Activated T-helper 1 cell treated with anti-CD3 and anti-CD28 coated beads, Interleukin-12 subunit alpha, Interleukin-12 subunit beta, Interleukin-2, Interleukin-4 antibody, amounts not matched to agents 30 ng/mL and 10 ng/mL and 1 ng/mL, durations not matched to agents 14 hours and 24 hours and 36 hours (primary cell): ENCODE measurements at regions not wholly inside any gene's neighbourhood (a gene's known extent, or its start where the extent isn't known, plus 50 kb on each side); places are given as distances from the start of the nearest gene placed in this dataset.

Source experiments
- DNase-seq: peaks from one replicate; pipeline ENCODE4 v3.0.0; 2021; ENCODE audit warnings: low spot score
- H3K27ac Mint-ChIP-seq: one replicate; pipeline ENCODE4 v1.8.0; 2021; ENCODE audit warnings: mild to moderate bottlenecking, mixed read lengths
- H3K27me3 Mint-ChIP-seq: one replicate; pipeline ENCODE4 v1.8.0; 2022; ENCODE audit warnings: mild to moderate bottlenecking, moderate library complexity, mixed read lengths; ENCODE audit not compliant: insufficient read depth
- H3K36me3 Mint-ChIP-seq: one replicate; pipeline ENCODE4 v1.8.0; 2021; ENCODE audit warnings: low read depth, mixed read lengths
- H3K4me1 Mint-ChIP-seq: one replicate; pipeline ENCODE4 v1.8.0; 2021; ENCODE audit warnings: low read depth, mixed read lengths
- H3K4me3 Mint-ChIP-seq: one replicate; pipeline ENCODE4 v1.8.0; 2021; ENCODE audit warnings: mild to moderate bottlenecking, moderate library complexity, mixed read lengths
- H3K9me3 Mint-ChIP-seq: one replicate; pipeline ENCODE4 v1.8.0; 2021; ENCODE audit warnings: mixed read lengths
- intact Hi-C: fragments of 100-400 bp; cut with micrococcal nuclease; formaldehyde crosslinking; loops from one replicate; pipeline ENCODE4 v1.15.1; 2024

- Mint-ChIP-seq H3K9me3 (no peaks in the 10 kb centered on the region), H3K36me3 (no peaks in the 10 kb centered on the region), H3K27ac (no peak overlapping the region), H3K27me3 (no peaks in the 10 kb centered on the region), H3K4me1 (no peaks in the 10 kb centered on the region), H3K4me3 (no peak overlapping the region)
- intact Hi-C loops: loop anchor here (5.0 kb wide), 1 partner anchor 76 kb away; no protein-coding TSS in a partner anchor
- no peak for DNase-seq
These were observed 79.7 kb upstream of the SMIM23 start for GRCh38 chr5:171705830-171706468.

DNA sequence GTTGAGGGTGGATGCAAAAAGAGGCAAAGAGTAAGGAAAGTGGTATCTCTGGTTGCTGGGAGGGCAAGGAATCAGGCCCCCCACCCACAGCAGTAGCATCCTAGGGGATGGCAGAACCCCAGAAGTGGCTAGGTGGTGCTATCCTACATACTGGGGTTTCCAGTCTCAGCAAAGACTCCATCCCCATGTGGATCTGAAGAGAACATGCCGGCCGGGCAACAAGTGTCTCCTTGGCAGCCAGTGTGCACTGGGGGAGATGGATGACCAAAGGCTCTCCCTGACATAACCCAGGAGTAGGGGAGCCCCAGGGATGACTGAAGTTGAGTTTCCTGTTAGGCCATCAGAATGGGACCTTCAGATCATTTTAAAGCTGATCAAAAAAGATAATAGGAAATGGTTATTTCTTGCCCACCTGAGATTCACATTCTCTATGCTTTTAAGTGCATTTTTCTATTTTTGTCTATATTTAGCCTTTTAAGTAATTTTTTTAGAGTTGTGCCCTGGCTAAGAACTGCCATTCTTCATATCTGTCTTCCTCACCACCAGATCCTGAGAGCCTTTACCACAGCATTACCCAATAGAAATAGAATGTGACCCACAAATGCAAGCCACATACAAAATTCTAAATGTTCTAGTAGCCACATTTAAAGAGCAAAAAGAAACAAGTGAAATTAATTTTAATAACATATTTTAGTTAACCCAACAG, 78.7 kb upstream of the SMIM23 start:
- Mint-ChIP-seq H3K4me3 (no peak overlapping the region), H3K4me1 (no peaks in the 10 kb centered on the region), H3K9me3 (no peaks in the 10 kb centered on the region), H3K36me3 (no peaks in the 10 kb centered on the region), H3K27ac (no peak overlapping the region), H3K27me3 (no peaks in the 10 kb centered on the region)
- intact Hi-C loops: loop anchor here (5.0 kb wide), 1 partner anchor 75 kb away; no protein-coding TSS in a partner anchor
- DNase-seq: no peak

- no peak for DNase-seq
- Mint-ChIP-seq H3K27me3 (no peaks in the 10 kb centered on the region), H3K27ac (no peak overlapping the region), H3K9me3 (no peaks in the 10 kb centered on the region), H3K4me1 (no peaks in the 10 kb centered on the region), H3K4me3 (no peak overlapping the region), H3K36me3 (no peaks in the 10 kb centered on the region)
- intact Hi-C loops: loop anchor here (5.0 kb wide), 1 partner anchor 75 kb away; no protein-coding TSS in a partner anchor
These were observed 78.2 kb upstream of the SMIM23 start for GRCh38 chr5:171707442-171707792.

- Mint-ChIP-seq H3K36me3 (no peaks in the 10 kb centered on the region), H3K27ac (no peak overlapping the region), H3K4me1 (no peaks in the 10 kb centered on the region), H3K9me3 (no peaks in the 10 kb centered on the region), H3K4me3 (no peak overlapping the region), H3K27me3 (no peaks in the 10 kb centered on the region)
- intact Hi-C loops: loop anchor here (5.0 kb wide), 1 partner anchor 72 kb away; no protein-coding TSS in a partner anchor
- no peak for DNase-seq
These were observed 75.7 kb upstream of the SMIM23 start for GRCh38 chr5:171709930-171710329.

- intact Hi-C loops: no loop called here
- DNase-seq: no peak
These were observed 75.1 kb upstream of the SMIM23 start for GRCh38 chr5:171710451-171711024.

DNA sequence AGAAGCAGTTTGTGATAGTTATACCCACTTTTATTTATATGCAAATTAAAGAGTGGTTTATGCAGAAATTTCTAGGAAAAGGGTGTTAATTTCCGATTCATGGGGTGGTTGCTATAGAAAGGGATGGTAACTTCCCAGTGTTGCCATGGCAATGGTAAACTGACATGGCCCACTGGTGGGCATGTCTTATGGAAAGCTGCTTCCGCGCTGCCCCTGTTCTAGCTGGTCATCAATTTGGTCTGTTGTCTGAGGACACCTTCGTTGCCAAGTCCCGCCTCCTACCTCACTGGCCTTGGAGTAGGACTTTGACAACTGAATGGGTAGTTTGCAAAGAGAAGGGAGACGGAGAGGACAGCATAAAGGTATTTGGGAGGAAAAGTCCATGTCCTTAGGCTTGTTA, 74.0 kb upstream of the SMIM23 start:
- DNase-seq: no peak
- Mint-ChIP-seq H3K27me3 (no peaks in the 10 kb centered on the region), H3K9me3 (no peaks in the 10 kb centered on the region), H3K27ac (no peak overlapping the region), H3K36me3 (no peaks in the 10 kb centered on the region), H3K4me1 (no peaks in the 10 kb centered on the region), H3K4me3 (no peak overlapping the region)
- intact Hi-C loops: no loop called here

More at GRCh38 chr5:171710451-171711024, 75.1 kb upstream of the SMIM23 start:
- Mint-ChIP-seq H3K4me1 (no peaks in the 10 kb centered on the region), H3K27me3 (no peaks in the 10 kb centered on the region), H3K4me3 (no peak overlapping the region), H3K9me3 (no peaks in the 10 kb centered on the region), H3K36me3 (no peaks in the 10 kb centered on the region), H3K27ac (no peak overlapping the region)

DNA sequence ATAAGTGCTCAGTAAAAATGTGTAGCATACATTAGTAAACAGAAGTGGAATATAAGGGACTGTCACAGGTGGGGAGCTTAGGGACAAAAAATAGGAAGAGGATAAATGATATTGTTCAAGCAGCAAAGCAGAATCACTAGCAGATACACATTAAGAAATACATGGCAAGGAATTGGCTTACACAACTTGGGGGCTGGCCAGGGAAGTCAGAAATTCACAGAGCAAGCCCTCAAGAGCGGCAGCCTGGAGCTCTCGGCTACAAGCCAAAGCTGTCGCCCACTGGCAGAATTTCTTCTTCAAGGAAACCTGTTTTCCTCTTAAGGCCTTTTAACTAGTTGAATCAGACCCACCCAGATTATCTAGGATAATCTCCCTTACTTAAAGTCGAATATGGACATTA, 73.0 kb upstream of the SMIM23 start:
- no peak overlapping the region for H3K27ac Mint-ChIP-seq
- no peaks in the 10 kb centered on the region for H3K4me1 Mint-ChIP-seq
- DNase-seq: no peak
- H3K36me3 Mint-ChIP-seq: no peaks in the 10 kb centered on the region
- no peaks in the 10 kb centered on the region for H3K9me3 Mint-ChIP-seq
- no peaks in the 10 kb centered on the region for H3K27me3 Mint-ChIP-seq
- H3K4me3 Mint-ChIP-seq: no peak overlapping the region
- intact Hi-C loops: no loop called here

- Mint-ChIP-seq H3K9me3 (no peaks in the 10 kb centered on the region), H3K4me3 (no peak overlapping the region), H3K27me3 (no peaks in the 10 kb centered on the region), H3K27ac (no peak overlapping the region), H3K4me1 (no peaks in the 10 kb centered on the region), H3K36me3 (no peaks in the 10 kb centered on the region)
- no peak for DNase-seq
- intact Hi-C loops: no loop called here
These were observed 72.5 kb upstream of the SMIM23 start for GRCh38 chr5:171713152-171713551.

DNA sequence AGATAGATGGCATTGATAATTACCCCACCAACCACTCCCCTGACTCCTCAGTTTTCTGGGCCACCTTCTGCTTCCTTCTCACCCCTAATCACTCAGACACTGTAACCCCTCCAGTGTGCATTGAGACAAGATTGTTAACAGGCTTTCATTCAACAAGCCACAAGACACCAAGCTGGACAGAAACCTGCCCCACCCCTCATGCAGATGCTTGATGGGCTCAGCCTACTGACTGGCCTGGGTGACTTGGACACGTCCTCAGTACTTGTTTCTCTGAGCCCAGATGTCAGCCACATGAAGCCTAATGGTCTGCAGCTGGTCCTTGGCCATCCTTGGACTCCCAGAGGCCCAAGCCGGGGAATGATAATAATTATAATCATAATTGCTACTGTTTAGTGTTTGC, 71.4 kb upstream of the SMIM23 start:
- no peaks in the 10 kb centered on the region for H3K36me3 Mint-ChIP-seq
- H3K27ac Mint-ChIP-seq: no peak overlapping the region
- no peaks in the 10 kb centered on the region for H3K4me1 Mint-ChIP-seq
- H3K27me3 Mint-ChIP-seq: no peaks in the 10 kb centered on the region
- no peaks in the 10 kb centered on the region for H3K9me3 Mint-ChIP-seq
- H3K4me3 Mint-ChIP-seq: no peak overlapping the region
- intact Hi-C loops: no loop called here
- no peak for DNase-seq

DNA sequence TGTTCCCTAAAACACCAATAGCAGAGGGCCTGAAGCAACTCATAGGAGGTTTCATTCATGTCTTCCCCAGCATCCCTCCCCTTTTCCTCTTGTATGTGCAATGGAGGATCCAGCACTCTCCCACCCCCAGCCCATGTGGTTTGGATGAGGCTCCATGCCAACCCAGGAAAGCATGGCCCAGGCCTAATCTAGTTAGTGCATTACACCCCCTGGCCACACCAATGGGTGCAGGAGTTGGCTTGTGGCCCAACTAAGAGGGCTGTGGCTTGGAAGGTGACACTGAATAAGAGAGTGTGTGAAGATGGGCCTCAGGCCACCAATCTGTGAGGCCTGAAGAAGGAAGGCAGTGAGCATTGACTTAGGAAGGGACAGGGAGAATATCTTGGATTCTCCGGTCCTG, 70.8 kb upstream of the SMIM23 start:
- Mint-ChIP-seq H3K4me3 (no peak overlapping the region), H3K4me1 (no peaks in the 10 kb centered on the region), H3K27ac (no peak overlapping the region), H3K27me3 (no peaks in the 10 kb centered on the region), H3K9me3 (no peaks in the 10 kb centered on the region), H3K36me3 (no peaks in the 10 kb centered on the region)
- no peak for DNase-seq
- intact Hi-C loops: no loop called here

GRCh38 chr5:171715551-171715950, 70.1 kb upstream of the SMIM23 start:
- no peak for DNase-seq
- intact Hi-C loops: no loop called here
- no peak overlapping the region for H3K27ac Mint-ChIP-seq
- no peaks in the 10 kb centered on the region for H3K9me3 Mint-ChIP-seq
- no peaks in the 10 kb centered on the region for H3K27me3 Mint-ChIP-seq
- no peaks in the 10 kb centered on the region for H3K36me3 Mint-ChIP-seq
- no peak overlapping the region for H3K4me3 Mint-ChIP-seq
- no peaks in the 10 kb centered on the region for H3K4me1 Mint-ChIP-seq

DNA sequence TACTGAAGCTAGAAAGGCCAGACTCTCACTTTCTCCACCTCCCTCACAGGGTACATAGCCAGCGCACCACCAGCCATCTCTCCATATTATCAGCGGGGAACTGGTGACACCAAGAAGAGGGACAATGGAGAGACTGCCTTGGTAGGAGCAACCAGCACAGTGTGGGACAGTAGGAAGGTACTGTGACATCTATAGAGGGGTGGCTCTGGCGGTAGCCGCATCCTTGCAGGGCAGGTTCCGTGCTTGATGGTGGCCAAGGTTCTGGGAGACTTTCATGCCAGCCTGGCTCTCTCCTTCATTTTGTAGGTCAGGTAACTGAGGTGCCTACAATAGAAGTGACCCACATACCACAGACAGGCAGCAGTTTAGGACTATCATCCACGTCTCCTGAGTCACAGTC, 65.5 kb upstream of the SMIM23 start:
- no peaks in the 10 kb centered on the region for H3K27me3 Mint-ChIP-seq

DNA sequence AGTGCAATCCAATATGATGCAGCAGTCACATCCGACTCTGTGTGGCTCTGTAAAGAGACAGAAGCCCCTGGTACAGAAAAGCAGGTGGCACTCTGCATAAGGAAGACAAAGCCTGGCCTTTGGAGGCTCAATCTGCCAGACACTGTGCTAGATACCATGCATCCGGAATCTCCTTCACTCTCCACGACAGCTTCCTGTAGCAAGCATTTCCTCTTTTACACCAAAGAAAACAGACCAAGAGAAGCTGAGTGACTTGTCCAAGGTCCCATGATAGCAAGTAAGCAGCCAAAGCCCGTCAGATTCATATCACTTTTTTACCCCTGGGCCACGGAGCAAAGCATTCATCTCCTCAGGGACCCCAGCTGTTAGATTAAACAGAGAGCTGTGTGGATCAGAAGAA, 64.2 kb upstream of the SMIM23 start:
- intact Hi-C loops: no loop called here
- Mint-ChIP-seq H3K36me3 (no peaks in the 10 kb centered on the region), H3K27me3 (peaks cover 3% of the 10 kb centered on the region), H3K27ac (no peak overlapping the region), H3K4me1 (no peaks in the 10 kb centered on the region), H3K4me3 (no peak overlapping the region), H3K9me3 (peaks cover 2% of the 10 kb centered on the region)
- no peak for DNase-seq

More for the DNA sequence above, 65.5 kb upstream of the SMIM23 start:
- no peaks in the 10 kb centered on the region for H3K36me3 Mint-ChIP-seq
- H3K4me1 Mint-ChIP-seq: no peaks in the 10 kb centered on the region
- intact Hi-C loops: no loop called here
- no peak overlapping the region for H3K27ac Mint-ChIP-seq
- no peak for DNase-seq
- no peaks in the 10 kb centered on the region for H3K9me3 Mint-ChIP-seq
- no peak overlapping the region for H3K4me3 Mint-ChIP-seq
